ENCODE measurements at regions not wholly inside any gene's neighbourhood (a gene's known extent, or its start where the extent isn't known, plus 50 kb on each side); places are given as distances from the start of the nearest gene placed in this dataset.

DNA sequence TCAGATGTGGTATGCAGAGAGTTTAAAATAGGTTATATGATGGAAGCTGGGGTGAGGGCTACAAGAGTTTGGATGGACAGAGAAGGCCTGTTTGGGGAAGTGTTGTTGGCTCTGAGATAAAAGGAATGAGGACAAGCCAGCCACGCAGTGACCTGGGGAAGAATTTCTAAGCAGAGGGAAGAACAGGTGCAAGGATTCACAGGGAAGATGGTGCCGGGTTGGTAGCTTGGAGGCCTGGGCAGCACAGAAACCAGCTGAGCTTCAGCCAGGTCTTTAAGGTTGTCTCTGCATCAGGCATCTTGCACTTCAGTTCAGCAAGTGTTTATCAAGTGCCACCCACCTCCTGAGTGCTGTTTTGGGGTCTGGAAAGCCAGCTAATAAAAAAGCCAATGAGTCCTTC lies 1163.7 kb downstream of the AACS start:
- Histone ChIP-seq H3K9me2 (replicated peaks; ENCODE audit: insufficient read depth, low read length) (no peaks in the 10 kb centered on the region), H3K27ac (ENCODE audit: low read depth, low read length) (no peak overlapping the region), H2AFZ (ENCODE audit: low read depth, low read length, severe bottlenecking) (no peak overlapping the region), H3K79me2 (ENCODE audit: insufficient read depth, low read length) (no peaks in the 10 kb centered on the region), H3K4me2 (ENCODE audit: low read depth, low read length, poor library complexity, severe bottlenecking) (no peak overlapping the region), H3K36me3 (ENCODE audit: low read length) (no peaks in the 10 kb centered on the region), H4K20me1 (ENCODE audit: low read depth, low read length) (no peaks in the 10 kb centered on the region), H3K27me3 (ENCODE audit: low read length) (no peaks in the 10 kb centered on the region), H3F3A (ENCODE audit: insufficient read depth) (no peaks in the 10 kb centered on the region), H3K9ac (ENCODE audit: low read length) (no peak overlapping the region), H3K9me3 (ENCODE audit: insufficient read depth, low read length) (no peaks in the 10 kb centered on the region), H3K4me3 (ENCODE audit: insufficient read depth, low read length, poor library complexity, severe bottlenecking) (no peak overlapping the region)
- TF ChIP-seq, protein P1, sequence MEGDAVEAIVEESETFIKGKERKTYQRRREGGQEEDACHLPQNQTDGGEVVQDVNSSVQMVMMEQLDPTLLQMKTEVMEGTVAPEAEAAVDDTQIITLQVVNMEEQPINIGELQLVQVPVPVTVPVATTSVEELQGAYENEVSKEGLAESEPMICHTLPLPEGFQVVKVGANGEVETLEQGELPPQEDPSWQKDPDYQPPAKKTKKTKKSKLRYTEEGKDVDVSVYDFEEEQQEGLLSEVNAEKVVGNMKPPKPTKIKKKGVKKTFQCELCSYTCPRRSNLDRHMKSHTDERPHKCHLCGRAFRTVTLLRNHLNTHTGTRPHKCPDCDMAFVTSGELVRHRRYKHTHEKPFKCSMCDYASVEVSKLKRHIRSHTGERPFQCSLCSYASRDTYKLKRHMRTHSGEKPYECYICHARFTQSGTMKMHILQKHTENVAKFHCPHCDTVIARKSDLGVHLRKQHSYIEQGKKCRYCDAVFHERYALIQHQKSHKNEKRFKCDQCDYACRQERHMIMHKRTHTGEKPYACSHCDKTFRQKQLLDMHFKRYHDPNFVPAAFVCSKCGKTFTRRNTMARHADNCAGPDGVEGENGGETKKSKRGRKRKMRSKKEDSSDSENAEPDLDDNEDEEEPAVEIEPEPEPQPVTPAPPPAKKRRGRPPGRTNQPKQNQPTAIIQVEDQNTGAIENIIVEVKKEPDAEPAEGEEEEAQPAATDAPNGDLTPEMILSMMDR (IDR thresholded peaks at IDR 0.05; ENCODE audit: insufficient read depth, low read length, poor library complexity, severe bottlenecking), result no peak
- TF ChIP-seq EZH2phosphoT487 (conservative IDR thresholded peaks at IDR 0.05; ENCODE audit: low read length), result no peak

DNA sequence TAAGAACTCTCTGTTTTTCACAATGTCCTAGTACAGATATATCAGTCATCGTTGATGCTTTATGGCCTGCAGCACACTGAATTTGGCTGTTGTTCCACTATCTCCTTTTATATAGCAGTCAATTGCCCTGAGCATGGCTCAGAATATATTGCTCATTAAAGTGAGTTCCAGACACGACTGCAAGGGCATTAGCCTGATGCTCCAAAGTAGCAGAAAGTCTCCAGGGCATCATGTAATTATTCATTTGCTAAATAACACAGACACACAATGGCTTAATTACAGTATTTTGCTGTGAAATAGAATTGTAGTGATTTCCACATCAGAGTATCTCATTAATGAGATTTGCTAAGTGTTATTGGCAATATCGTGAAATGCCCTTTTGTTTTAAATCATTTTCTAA lies 1167.5 kb downstream of the AACS start:
- Histone ChIP-seq H4K20me1 (ENCODE audit: low read depth, low read length) (no peaks in the 10 kb centered on the region), H3K9me2 (replicated peaks; ENCODE audit: insufficient read depth, low read length) (no peaks in the 10 kb centered on the region), H3K9me3 (ENCODE audit: insufficient read depth, low read length) (no peaks in the 10 kb centered on the region), H3K36me3 (ENCODE audit: low read length) (no peaks in the 10 kb centered on the region), H3K27ac (ENCODE audit: low read depth, low read length) (no peak overlapping the region), H2AFZ (ENCODE audit: low read depth, low read length, severe bottlenecking) (no peak overlapping the region), H3K4me3 (ENCODE audit: insufficient read depth, low read length, poor library complexity, severe bottlenecking) (no peak overlapping the region), H3K79me2 (ENCODE audit: insufficient read depth, low read length) (no peaks in the 10 kb centered on the region), H3K27me3 (ENCODE audit: low read length) (no peaks in the 10 kb centered on the region), H3K9ac (ENCODE audit: low read length) (no peak overlapping the region), H3F3A (ENCODE audit: insufficient read depth) (no peaks in the 10 kb centered on the region), H3K4me2 (ENCODE audit: low read depth, low read length, poor library complexity, severe bottlenecking) (no peak overlapping the region)
- no peak for TF ChIP-seq EZH2phosphoT487 (conservative IDR thresholded peaks at IDR 0.05; ENCODE audit: low read length)
- TF ChIP-seq, protein P1 (IDR thresholded peaks at IDR 0.05; ENCODE audit: insufficient read depth, low read length, poor library complexity, severe bottlenecking), result no peak

DNA sequence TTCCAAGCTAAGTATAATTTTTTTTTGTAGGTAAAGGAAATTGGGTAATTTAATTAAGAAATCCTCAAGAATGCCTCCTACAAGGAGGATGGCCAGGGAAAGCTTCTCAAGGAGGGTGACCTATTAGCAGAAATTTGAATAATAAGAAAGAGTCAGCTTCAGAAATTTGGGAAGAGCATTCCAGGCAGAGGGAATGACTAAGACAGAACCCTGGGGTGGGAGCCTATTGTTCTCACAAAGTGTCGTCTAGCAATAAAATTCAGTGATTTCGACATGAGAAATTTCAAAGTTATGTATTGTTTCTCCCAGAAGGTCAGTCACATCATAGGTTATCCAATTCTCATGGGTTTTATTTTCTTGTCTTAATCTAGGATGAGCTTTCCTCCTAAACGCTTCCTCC lies 1168.4 kb downstream of the AACS start:
- Histone ChIP-seq H3K9ac (ENCODE audit: low read length) (no peak overlapping the region), H4K20me1 (ENCODE audit: low read depth, low read length) (no peaks in the 10 kb centered on the region), H3K27me3 (ENCODE audit: low read length) (no peaks in the 10 kb centered on the region), H3F3A (ENCODE audit: insufficient read depth) (no peaks in the 10 kb centered on the region), H3K79me2 (ENCODE audit: insufficient read depth, low read length) (no peaks in the 10 kb centered on the region), H3K4me2 (ENCODE audit: low read depth, low read length, poor library complexity, severe bottlenecking) (no peak overlapping the region), H3K27ac (ENCODE audit: low read depth, low read length) (no peak overlapping the region), H3K4me3 (ENCODE audit: insufficient read depth, low read length, poor library complexity, severe bottlenecking) (no peak overlapping the region), H3K9me3 (ENCODE audit: insufficient read depth, low read length) (no peaks in the 10 kb centered on the region), H2AFZ (ENCODE audit: low read depth, low read length, severe bottlenecking) (no peak overlapping the region), H3K36me3 (ENCODE audit: low read length) (no peaks in the 10 kb centered on the region), H3K9me2 (replicated peaks; ENCODE audit: insufficient read depth, low read length) (no peaks in the 10 kb centered on the region)
- TF ChIP-seq, protein P1 (IDR thresholded peaks at IDR 0.05; ENCODE audit: insufficient read depth, low read length, poor library complexity, severe bottlenecking), result no peak
- no peak for TF ChIP-seq EZH2phosphoT487 (conservative IDR thresholded peaks at IDR 0.05; ENCODE audit: low read length)
